IPS DF 6.9 (cell line): ENCODE measurements at regions not wholly inside any gene's neighbourhood (a gene's known extent, or its start where the extent isn't known, plus 50 kb on each side); places are given as distances from the start of the nearest gene placed in this dataset.
A peak's percentile ranks its signal among the peaks of the same experiment; 100 is the strongest.

Experiments
- DNase-seq: peaks from one replicate; pipeline ENCODE4 v3.0.0-alpha.2; 2013; ENCODE audit warnings: low read depth, low spot score
- H3K27ac ChIP-seq: one replicate; pipeline ENCODE4 v1.5.1; 2013; ENCODE audit warnings: low read length, control low read depth
- H3K27me3 ChIP-seq: 2 replicates; pipeline ENCODE4 v1.6.1; 2013; ENCODE audit warnings: mild to moderate bottlenecking, low read length; ENCODE audit not compliant: control insufficient read depth, insufficient read depth
- H3K36me3 ChIP-seq: 2 replicates; pipeline ENCODE4 v1.6.1; 2013; ENCODE audit warnings: low read length; ENCODE audit not compliant: control insufficient read depth, insufficient read depth
- H3K4me1 ChIP-seq: 2 replicates; pipeline ENCODE4 v1.6.1; 2013; ENCODE audit warnings: low read length; ENCODE audit not compliant: control insufficient read depth, insufficient read depth
- H3K4me3 ChIP-seq: 2 replicates; pipeline ENCODE4 v1.5.1; 2013; ENCODE audit warnings: mild to moderate bottlenecking, low read length
- H3K9me3 ChIP-seq: 2 replicates; pipeline ENCODE4 v1.6.1; 2013; ENCODE audit warnings: low read length, inconsistent platforms; ENCODE audit not compliant: control insufficient read depth, insufficient read depth
- WGBS: extraction: QIAGEN DNeasy Blood & Tissue Kit; methylation state at CpG from one replicate; pipeline ENCODE4 v1.1.7; 2013; ENCODE audit warnings: mixed read lengths, missing lambda C conversion rate; ENCODE audit not compliant: insufficient read length, insufficient coverage; 5-methylcytosine and 5-hydroxymethylcytosine counted together

DNA sequence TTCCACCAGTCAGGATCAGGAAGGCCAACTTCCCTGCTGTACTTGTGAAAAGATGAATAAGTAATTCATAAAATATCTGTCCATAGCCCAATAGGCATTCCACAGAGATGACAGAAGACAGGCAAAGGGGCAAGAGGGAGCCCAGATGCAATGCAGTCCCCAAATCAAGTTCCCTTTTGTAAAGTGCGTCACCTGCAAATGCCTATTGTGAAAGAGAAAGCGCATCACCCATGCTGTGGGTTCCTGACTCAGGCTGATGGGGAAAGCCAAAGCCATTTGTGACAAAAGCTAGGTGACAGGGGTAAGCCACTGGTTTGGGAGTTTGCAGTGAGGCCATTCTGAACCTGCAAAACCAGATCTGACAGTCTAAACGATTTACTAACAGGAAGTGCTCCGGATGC is 157.5 kb upstream of the ZNF536 start:
- no CpG with 5 or more reads among the region's 4 CpGs for WGBS
- Histone ChIP-seq H3K4me1 (peaks cover 2% of the 10 kb centered on the region; the same call in 1 of the 2 replicates), H3K27me3 (no peaks in the 10 kb centered on the region), H3K4me3 (no peak overlapping the region), H3K9me3 (no peaks in the 10 kb centered on the region), H3K36me3 (no peaks in the 10 kb centered on the region), H3K27ac (no peak overlapping the region)
- no peak for DNase-seq

DNA sequence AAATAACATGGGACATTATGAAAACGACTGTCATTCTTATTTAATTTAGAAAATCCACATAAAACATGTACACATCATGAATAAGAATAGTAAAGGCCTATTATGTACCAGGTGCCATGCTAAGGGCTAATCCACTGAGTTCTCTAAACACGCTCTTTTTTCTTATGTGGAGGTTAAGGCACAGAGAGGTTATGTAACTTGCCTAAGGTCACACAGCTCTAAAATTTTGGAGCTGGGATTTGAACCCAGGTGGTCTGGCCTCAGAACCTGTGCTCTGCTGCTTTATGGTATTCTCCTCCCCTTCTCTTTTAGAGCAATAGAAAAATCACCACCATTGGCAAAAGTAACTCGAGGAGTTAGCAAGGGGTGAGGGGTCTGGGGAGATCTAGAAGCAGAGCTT is 156.9 kb upstream of the ZNF536 start:
- H3K27ac ChIP-seq: no peak overlapping the region
- H3K36me3 ChIP-seq: no peaks in the 10 kb centered on the region
- no peak overlapping the region for H3K4me3 ChIP-seq
- no peak for DNase-seq
- H3K9me3 ChIP-seq: no peaks in the 10 kb centered on the region
- H3K27me3 ChIP-seq: no peaks in the 10 kb centered on the region
- peaks cover 2% of the 10 kb centered on the region; the same call in 1 of the 2 replicates for H3K4me1 ChIP-seq
- no CpG with 5 or more reads among the region's 3 CpGs for WGBS

DNA sequence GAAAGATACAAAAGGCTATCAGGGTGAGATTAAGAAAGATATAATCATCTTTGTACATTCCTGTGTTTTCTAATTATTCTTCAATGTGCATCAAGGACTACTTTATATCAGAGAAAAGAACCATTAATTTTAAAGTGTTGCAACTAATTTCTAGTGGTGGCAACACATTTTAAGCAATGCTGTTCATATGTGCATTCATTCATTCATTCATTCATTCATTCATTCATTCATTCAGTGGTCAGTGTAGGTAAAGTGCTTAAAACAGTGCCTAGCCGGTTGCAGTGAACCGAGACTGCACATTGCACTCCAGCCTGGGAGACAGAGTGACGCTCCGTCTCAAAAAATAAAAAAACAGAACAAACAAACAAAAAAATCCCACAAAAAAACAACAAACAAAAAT is 155.7 kb upstream of the ZNF536 start:
- no peak overlapping the region for H3K4me3 ChIP-seq
- no peaks in the 10 kb centered on the region for H3K9me3 ChIP-seq
- no peaks in the 10 kb centered on the region for H3K27me3 ChIP-seq
- peaks cover 2% of the 10 kb centered on the region; the same call in 1 of the 2 replicates for H3K4me1 ChIP-seq
- no peak overlapping the region for H3K27ac ChIP-seq
- no CpG with 5 or more reads among the region's 4 CpGs for whole genome bisulfite sequencing
- H3K36me3 ChIP-seq: no peaks in the 10 kb centered on the region
- DNase-seq: no peak

DNA sequence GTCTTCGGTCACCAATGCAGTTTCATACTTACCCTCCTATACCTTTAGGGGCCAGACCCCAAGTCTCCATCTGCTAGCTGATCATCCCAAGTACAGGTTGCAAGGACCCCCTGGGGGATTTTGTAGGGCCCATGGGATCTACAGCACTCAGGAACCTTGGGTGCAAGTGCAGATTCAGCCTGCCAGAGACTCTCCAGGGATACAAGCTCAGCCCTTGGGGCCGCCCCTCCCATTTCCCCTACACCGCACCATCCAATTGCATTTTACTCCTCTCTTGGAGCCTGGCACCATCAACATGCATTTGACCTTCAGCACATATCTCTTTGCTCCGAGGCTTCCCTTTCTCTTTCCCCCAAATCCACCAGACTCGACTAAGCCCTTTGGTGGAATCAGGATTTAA is 154.7 kb upstream of the ZNF536 start:
- Histone ChIP-seq H3K27me3 (no peaks in the 10 kb centered on the region), H3K9me3 (no peaks in the 10 kb centered on the region), H3K36me3 (no peaks in the 10 kb centered on the region), H3K27ac (no peak overlapping the region), H3K4me3 (no peak overlapping the region), H3K4me1 (peaks cover 2% of the 10 kb centered on the region; the same call in 1 of the 2 replicates)
- no CpG with 5 or more reads among the region's 5 CpGs for WGBS
- no peak for DNase-seq

DNA sequence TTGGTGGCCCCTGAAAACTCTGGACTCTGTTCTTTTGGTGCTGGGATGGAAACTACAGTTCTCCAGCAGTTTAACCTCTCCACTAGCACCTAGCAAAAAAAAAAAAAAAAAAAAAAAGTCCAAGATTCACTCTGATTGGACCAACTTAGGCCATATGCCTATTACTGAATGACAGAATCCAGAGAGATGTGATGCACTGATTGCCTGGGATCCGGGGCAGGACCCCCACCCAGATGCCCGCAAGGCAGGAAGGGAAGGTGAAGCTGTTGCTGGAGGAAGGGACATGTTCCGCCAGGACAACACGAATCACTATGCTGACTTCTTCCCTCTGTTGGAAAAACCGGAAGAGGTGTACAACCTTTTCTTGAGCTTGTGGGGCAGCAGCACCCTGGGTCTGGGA is 152.5 kb upstream of the ZNF536 start:
- peaks cover 2% of the 10 kb centered on the region; the same call in 1 of the 2 replicates for H3K4me1 ChIP-seq
- H3K36me3 ChIP-seq: no peaks in the 10 kb centered on the region
- H3K9me3 ChIP-seq: no peaks in the 10 kb centered on the region
- DNase-seq: no peak
- no CpG with 5 or more reads among the region's 5 CpGs for WGBS
- peaks cover 18% of the 10 kb centered on the region for H3K27me3 ChIP-seq
- H3K4me3 ChIP-seq: no peak overlapping the region
- H3K27ac ChIP-seq: no peak overlapping the region

DNA sequence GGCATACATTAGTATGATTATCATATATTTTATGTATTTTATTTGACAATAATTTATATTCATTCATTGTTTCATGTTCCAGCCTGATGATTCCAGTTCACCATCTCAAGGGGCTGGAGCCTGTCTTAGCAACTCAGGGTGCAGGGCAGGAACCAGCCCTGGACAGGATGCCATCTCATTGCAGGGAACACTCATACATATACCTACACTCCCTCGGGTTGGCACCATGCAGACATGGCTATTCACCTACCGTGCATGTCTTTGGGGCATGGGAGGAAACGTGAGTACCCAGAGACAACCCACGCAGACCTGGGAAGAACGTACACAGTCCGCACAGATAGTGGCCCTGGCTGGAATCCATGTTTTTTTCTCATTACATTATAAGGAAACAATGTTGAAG is 151.0 kb upstream of the ZNF536 start:
- no CpG with 5 or more reads among the region's 6 CpGs for WGBS
- Histone ChIP-seq H3K27me3 (peaks cover 26% of the 10 kb centered on the region), H3K9me3 (no peaks in the 10 kb centered on the region), H3K4me3 (no peak overlapping the region), H3K27ac (no peak overlapping the region), H3K4me1 (no peaks in the 10 kb centered on the region), H3K36me3 (no peaks in the 10 kb centered on the region)
- no peak for DNase-seq

DNA sequence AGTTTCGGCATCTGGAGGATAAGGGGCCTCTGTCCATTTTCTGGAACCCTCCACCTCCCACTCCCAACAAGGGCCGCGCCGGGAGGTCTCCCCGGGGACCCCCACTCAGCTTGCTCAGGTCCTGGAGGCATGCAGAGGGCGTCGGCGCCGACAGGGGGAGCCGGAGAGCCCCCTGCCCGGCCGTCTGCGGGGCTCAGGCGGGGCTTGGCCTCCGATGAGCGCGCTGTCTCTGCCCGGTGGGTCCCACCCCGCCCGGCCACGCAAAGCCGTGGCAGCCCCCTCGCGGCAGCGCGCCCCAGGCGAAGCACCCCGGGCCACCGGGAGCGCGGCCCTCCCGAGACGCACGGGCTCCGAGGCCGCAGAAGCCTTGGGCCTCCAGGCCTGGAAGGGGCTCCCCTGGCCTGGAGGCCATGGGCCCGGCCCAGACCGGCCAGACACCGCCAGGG is 149.7 kb upstream of the ZNF536 start:
- no CpG with 5 or more reads among the region's 39 CpGs for WGBS
- Histone ChIP-seq H3K27ac (no peak overlapping the region), H3K4me1 (no peaks in the 10 kb centered on the region; the same call in 1 of the 2 replicates), H3K4me3 (peak overlapping the region; percentile 51; the same call in 1 of the 2 replicates), H3K27me3 (peaks cover 38% of the 10 kb centered on the region), H3K9me3 (no peaks in the 10 kb centered on the region), H3K36me3 (no peaks in the 10 kb centered on the region)
- DNase-seq: no peak

DNA sequence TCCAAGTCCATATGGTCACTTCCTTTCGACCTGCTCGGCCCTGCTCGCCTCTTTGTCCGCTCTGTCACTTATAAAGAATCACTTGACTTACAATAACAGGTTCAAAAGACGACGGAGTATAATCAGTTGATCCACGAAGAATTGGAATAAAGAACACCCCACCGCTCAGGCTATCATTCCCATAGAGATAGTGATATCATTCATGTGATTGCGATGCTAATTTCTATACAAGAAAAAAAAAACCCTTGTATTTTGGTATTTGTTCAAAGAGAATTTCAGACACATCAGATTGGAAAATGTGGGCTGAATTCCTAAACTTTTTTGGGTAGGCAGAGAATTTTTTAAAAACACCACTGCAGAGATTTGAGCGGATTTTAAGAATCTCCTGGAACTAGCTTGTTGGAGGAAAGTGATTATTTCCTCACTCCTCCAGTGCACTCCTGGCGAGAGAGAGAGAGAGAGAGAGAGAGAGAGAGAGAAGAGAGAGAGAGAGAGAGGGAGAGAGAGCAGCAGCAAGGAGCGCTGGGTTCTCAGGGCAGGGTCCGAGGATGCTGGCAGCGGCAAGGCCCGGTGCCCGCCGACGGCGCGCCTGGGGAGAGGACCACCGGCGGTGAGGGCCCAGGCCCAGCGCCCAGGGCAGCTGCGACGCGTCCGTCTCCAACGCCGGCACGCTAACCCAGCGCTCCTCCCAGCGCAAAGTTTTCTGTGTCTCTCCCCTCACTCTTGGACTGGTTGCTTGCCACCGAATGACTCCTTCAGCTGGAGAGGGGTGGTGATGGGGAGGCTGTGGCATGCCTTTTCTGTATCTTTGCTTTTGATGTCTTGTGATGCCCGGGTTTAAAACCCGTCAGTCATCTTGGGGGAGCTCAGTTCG is 149.0 kb upstream of the ZNF536 start:
- DNase-seq: no peak

DNA sequence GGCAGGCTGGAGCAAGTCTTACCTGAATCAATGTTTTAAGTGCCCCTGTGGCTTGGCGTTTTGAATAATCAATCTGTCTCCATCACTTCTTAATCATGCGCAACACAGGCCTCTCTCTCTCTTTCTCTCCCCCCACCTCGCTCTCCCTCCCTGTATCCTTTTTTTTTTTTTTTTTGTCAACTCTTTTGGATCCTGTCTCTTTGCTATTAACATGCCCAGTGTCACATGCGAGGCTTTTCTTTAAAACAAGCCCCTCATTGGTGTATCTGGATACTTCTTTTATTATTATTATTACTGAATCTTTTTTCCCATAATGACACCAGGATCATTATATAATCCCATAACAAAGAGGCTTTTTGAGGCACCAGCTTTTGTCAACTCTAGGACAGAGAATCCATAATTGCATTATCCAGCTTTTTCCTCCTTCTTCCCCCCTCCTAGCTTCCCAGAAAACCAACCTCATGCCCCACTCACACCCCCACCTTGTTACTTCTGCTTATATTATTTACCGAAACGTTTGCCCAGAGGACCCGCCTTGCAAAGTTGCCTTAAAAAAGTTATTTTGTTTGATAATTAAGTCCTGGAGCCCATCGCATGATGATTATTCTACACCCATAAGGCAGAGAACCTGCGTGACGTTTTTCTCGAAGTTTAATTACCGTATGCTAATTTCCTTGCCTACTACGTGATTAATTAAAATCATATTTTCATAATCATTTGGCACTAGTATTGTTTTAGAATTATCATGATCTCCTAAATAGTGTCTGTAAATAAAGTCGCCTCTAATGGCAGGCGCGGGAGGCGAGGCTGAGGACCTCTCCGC is 148.1 kb upstream of the ZNF536 start:
- Histone ChIP-seq H3K4me1 (no peaks in the 10 kb centered on the region; the same call in 1 of the 2 replicates), H3K36me3 (no peaks in the 10 kb centered on the region), H3K27me3 (peaks cover 47% of the 10 kb centered on the region), H3K4me3 (no peak overlapping the region), H3K9me3 (no peaks in the 10 kb centered on the region), H3K27ac (no peak overlapping the region)
- no peak for DNase-seq
- no CpG with 5 or more reads among the region's 18 CpGs for WGBS

More for the DNA sequence above, 149.0 kb upstream of the ZNF536 start:
- peaks cover 42% of the 10 kb centered on the region for H3K27me3 ChIP-seq
- H3K4me3 ChIP-seq: peak overlapping the region; percentile 51; the same call in 1 of the 2 replicates
- H3K36me3 ChIP-seq: no peaks in the 10 kb centered on the region
- H3K4me1 ChIP-seq: no peaks in the 10 kb centered on the region; the same call in 1 of the 2 replicates
- H3K9me3 ChIP-seq: no peaks in the 10 kb centered on the region
- WGBS: no CpG with 5 or more reads among the region's 36 CpGs
- H3K27ac ChIP-seq: no peak overlapping the region
